CD4-positive, alpha-beta T cell treated with Interleukin-10 for 1 hour (primary cell): ENCODE measurements at regions not wholly inside any gene's neighbourhood (a gene's known extent, or its start where the extent isn't known, plus 50 kb on each side); places are given as distances from the start of the nearest gene placed in this dataset.
"Not testable (repeated sequence)": the region's sequence is repeated elsewhere in the genome, so short reads cannot be mapped to it uniquely, and the experiment has no call there.

ENCODE experiments used
- DNase-seq: peaks from one replicate; pipeline ENCODE4 v3.0.0-alpha.2; 2020

GRCh38 chr1:119191325-119191724, 50.9 kb upstream of the WARS2 start:
- no peak for DNase-seq

DNA sequence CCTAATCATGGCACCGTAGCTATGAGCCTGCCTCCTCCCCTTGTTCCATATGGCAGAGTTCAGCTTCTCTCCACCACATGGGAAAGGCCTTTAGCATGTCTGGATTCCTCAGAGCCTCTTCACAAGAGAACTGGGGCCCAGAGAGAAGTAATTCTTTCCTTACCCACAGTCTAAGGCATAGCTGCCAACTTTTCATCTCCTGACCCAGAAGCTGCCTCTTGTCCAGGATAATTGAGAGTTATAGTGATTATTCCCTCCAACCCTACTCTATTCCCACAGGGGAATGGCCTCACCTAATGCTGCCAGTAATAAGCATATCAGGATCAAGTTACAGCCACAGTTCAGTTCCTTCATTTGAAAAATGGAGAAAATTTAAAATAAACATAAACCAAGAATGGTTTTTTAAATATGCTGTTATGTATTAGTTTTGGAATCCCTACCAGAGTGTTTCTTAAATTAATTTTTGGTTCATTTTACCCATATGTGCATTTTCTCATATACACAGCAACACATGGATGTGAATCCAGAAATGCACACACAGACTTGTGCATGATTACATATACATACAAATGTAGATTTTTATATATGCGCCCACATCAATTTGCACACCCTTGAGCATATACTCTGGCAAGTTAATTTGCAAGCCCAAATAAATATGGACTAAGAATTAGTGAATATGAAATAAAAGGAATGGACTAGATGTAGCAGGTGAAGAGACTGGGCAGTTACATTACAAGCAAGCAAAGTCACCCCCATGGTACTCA, 63.9 kb upstream of the WARS2 start:
- DNase-seq: no peak

DNA sequence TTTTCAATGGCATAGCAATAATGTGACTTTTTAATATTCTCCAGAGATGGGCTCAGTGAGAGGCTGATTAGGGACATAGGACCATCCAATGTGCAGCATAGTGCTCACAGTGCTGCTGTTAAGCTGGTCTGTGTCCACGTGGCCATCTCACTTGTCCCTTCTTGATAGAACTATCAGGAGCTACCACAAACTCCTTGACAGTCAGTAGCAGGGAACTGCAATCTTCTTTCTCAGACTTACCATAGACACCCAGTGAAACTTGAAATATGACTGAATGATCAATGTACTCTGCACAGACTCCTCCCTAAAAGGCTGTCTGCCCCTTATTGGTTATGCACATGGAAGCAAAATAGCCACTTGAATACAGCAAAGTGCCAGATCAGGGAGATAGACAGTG, 64.5 kb upstream of the WARS2 start:
- DNase-seq: no peak

GRCh38 chr1:119209061-119209460, 68.6 kb upstream of the WARS2 start:
- DNase-seq: no peak

DNA sequence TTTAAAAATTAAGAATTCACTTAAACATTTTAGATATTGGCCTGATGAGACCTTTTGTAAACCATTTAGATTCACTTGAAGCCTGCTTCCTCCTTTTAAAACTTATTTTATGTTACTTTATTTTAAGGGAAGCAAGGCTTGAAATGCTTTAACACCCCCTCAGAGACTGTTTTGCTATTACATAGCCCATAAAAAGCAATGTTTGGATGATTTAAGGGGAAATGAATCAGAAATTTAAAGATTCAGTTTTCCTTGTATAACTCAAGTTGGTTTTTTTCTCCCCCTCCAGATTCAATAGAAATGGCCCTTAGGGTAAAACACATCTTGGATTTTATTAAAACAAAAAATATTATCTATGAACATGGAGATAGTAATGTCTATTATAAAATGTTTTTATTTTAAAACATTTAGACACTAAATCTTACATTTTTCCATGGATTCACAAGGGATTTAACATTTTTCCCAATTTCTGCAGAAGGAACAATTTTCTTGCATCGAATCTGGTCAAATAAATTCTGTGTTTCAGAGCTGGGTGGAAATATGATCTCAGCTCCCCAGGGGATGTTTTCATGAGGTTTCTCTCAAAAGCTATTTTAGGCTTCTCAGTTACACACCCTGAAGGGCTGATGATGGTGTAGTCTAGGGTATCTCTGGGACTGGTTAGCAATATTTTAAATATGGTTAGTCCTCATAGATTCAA, 69.3 kb upstream of the WARS2 start:
- DNase-seq: no peak

- DNase-seq: no peak
Measured at GRCh38 chr1:119210296-119210649, 69.8 kb upstream of the WARS2 start.

GRCh38 chr1:119213213-119213612, 72.8 kb upstream of the WARS2 start:
- DNase-seq: not testable (repeated sequence)

DNA sequence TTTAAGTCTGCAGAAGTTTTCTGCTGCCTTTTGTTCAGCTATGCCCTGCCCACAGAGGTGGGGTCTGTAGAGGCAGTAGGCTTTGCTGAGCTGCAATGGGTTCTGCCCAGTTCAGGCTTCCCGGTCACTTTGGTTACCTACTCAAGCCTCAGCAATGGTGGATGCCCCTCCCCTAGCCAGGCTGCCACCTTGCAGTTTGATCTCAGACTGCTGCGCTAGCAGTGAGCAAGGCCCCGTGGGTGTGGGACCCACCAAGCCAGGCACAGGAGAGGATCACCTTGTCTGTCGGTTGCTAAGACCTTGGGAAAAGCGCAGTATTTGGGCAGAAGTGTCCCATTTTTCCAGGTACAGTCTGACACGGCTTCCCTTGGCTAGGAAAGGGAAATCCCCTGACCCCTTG, 74.5 kb upstream of the WARS2 start:
- DNase-seq: not testable (repeated sequence)

DNA sequence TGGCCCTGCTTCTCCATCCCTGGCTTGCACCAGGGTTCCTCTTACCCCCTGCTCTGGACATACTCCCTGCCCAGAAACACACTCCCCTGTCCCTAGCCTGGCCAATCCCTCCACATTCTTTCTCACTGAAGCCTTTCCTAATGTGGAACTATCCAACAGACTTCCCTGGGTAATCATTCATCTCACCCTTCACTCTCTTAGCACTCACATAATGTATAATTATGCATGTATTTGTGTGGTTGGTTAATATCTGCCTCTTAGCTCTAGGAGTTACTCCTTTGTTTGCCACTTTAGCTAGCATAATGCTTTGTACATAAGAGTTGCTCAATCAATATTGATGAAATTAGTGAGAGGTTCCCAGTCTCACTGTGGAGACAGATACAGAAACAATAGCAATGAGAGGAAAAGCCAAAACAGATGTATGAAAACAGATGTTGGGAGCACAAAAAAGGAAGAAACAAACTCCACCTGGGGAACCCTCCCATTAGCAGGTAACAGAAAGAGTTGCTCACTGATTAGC, 76.9 kb upstream of the WARS2 start:
- no peak for DNase-seq

- DNase-seq: no peak
Measured at GRCh38 chr1:119219711-119220110, 79.3 kb upstream of the WARS2 start.

DNA sequence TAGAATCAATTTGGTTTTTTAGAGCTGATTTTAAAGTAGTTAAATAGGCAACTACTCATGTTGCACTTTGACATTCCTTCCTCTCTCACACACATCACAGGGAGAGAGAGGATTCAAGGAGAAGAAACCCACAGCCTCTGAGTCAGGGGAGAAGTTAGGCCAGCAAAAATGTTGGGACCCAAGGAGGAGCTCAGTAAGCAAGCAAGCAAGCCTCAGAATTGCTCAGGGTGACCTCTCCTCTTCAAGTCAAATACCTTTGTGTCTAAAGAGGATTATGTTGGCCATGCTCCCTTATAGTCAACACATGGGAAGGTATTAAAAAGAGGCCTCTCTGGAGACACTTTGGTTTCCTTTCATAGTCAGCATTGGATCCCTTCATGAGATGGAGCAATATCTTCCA, 80.5 kb upstream of the WARS2 start:
- no peak for DNase-seq

- no peak for DNase-seq
Measured at GRCh38 chr1:119222271-119222670, 81.8 kb upstream of the WARS2 start.

DNA sequence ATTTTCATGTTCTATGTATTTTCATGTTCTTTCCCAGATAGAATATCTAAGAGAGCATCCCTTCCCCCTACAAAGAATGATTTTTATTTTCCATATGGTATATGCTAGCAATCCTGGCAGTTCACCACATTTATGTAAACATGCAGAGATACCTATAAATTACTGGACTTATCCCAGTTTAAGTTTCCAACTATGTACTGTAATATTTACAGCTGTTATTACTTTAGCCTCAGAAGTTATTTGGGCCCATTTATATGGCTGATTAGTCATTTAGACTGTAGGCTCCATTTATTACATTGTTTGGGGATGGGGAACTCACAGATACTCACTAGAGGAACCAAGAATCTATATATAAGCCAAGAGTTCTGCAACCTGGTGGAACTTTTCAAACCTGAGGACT, 84.8 kb upstream of the WARS2 start:
- no peak for DNase-seq

GRCh38 chr1:119225831-119226230, 85.4 kb upstream of the WARS2 start:
- DNase-seq: no peak

DNA sequence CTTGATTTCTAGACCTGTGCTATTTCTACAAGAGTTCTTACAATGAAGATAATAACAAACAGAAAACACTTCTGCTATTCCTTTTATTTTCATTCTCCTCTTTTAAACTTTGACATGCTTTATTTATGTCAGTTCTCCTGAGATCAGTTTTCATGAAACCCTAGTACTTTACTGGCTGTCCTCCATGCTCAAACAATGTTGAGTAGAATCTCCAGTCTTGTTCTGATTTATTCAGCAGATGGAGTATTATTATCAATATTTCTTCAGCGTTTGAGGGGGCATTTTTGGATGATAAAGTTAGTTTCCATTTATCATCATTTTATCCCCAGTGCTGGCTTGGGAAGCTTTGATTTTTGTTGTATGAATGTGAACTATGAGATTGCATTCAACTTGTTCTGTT, 85.9 kb upstream of the WARS2 start:
- DNase-seq: no peak

DNA sequence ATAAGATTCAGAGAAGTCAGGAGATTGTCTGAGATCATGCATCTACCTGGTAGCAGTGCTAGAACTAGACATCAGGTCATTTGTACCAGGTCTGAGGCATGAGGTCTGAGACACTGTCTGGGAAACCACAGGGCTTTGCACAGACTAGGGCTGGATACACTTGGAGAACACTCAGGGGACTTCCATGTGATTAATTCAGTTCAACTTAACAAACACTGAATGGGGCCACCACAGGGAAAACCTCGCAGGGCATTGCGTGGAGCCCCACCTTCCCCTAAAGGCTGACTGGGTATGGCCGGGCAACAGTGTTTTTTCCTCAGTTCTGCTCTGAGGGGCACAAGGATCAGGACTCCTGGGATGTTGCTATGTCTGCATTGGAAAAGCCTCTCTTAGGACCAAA, 86.5 kb upstream of the WARS2 start:
- no peak for DNase-seq

- no peak for DNase-seq
Measured at GRCh38 chr1:119227456-119227855, 87.0 kb upstream of the WARS2 start.

GRCh38 chr1:119228335-119229080, 88.1 kb upstream of the WARS2 start:
- DNase-seq: no peak

DNA sequence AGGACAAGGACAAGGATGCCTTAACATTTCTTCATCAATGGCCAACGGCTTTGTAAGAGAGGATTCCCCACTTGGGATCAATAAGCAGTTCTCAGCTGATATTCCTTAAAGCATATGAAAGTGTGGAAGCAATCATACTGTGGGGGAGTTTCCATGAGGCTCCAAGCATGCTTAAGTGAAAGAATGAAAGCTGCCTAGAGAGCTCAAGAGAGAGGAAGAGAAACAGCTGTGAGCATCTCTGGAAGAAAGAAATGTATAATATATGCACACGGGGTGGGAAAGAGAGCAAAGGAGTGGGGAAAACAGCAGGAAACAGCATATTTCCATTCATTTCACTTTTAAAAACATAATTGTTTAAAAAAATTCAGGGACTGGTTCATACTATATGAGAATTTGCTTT, 94.7 kb upstream of the WARS2 start:
- DNase-seq: no peak

DNA sequence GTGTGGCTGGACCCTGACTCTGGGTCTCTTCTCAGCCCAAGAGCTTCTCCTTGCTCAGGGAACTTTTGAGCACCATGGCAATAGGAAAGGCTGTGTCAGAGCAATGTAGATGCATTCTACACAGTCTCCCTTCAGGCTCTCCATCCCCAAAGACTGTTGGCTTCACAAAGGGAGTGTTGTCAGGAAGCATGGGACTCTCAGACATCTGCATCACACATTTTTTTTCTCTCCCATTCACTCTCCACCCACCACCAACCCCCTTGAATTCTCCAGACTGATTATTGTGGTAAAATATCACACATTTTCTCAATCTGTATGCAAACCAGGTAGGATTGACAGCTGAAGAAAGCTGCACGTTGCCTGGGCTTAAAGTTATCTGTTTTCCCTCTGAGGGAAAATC, 105.4 kb upstream of the WARS2 start:
- no peak for DNase-seq

DNA sequence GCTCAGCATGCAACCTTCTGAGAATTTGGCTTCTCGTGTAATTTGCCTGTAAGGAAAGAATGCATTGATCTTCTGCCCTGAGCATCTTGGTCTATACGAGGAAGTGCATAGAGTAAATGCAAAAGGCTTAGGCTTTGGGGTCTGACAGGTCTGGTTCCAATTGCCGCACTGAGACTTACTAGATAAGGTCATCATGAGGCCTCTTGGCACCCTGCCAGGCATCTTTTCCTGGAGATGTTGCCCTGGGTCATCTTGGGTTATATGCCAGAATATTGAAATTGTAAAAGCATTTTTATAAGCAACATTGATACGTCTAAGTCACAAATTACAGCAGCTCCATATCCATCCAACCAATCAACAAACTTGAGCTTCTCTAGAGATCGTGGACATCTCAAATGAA, 108.8 kb upstream of the WARS2 start:
- no peak for DNase-seq

GRCh38 chr1:119250299-119250698, 109.8 kb upstream of the WARS2 start:
- no peak for DNase-seq

DNA sequence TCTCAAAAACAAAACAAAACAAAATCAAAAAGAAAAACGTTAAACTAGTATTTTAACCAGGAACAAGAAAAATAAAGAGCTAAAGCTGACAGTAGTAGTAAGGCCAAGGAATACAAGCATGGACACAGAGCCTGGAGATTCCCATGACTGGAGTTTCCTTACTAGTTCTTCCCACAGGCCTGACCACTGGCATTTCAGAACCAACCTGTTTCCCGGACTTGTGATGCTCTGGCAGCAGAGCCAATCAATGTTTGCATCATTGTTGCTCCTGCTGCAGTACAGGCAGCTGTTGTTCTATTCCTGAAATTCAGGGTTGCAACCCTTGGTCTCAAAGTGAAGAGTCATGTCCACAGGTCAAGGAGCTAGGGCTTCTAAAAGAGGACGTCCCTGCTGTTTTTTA, 111.3 kb upstream of the WARS2 start:
- DNase-seq: no peak

- DNase-seq: no peak
Measured at GRCh38 chr1:119253366-119253765, 112.9 kb upstream of the WARS2 start.
